Vagina (tissue), 2 donors: ENCODE measurements at regions not wholly inside any gene's neighbourhood (a gene's known extent, or its start where the extent isn't known, plus 50 kb on each side); places are given as distances from the start of the nearest gene placed in this dataset.

Source experiments
- CTCF ChIP-seq, 3 experiments: fragments of 450-650 bp in 2 of 3; fragments of 200-600 bp in 1 of 3; sonication (generic) in 1 of 3; IDR thresholded peaks; one replicate each; pipeline ENCODE4 v1.5.1; 2017 to 2019; ENCODE audit warnings: antibody characterized with exemption in 3 of 3, mild to moderate bottlenecking in 2 of 3, moderate library complexity in 2 of 3
- POLR2A ChIP-seq, 2 donors: fragments of 450-650 bp; IDR thresholded peaks; one replicate each; pipeline ENCODE4 v1.6.1; 2017; ENCODE audit warnings: antibody characterized with exemption in 2 of 2, mild to moderate bottlenecking in 2 of 2, moderate library complexity in 2 of 2

GRCh38 chr9:86511614-86512360, 157.6 kb upstream of the TUT7 start:
- no peak for TF ChIP-seq CTCF (IDR thresholded peaks at IDR 0.05)
- no peak for TF ChIP-seq POLR2A (IDR thresholded peaks at IDR 0.05)
